H1 (cell line): ENCODE measurements at regions not wholly inside any gene's neighbourhood (a gene's known extent, or its start where the extent isn't known, plus 50 kb on each side); places are given as distances from the start of the nearest gene placed in this dataset.

Experiments used
- CTCF ChIA-PET: fragments of 300-600 bp; sonication (Branson Sonifier 250); formaldehyde crosslinking; loops from one replicate; lab custom pipeline; 2021; ENCODE audit not compliant: partially characterized antibody; lab: Charles Lee
- POLR2A ChIA-PET: fragments of 300-600 bp; sonication (Branson Sonifier 250); formaldehyde crosslinking; loops from one replicate; lab custom pipeline; 2021; ENCODE audit warnings: inconsistent platforms; ENCODE audit not compliant: partially characterized antibody; lab: Charles Lee
- DNase-seq, 2 experiments: peaks; one replicate each; pipeline versions ENCODE4 v3.0.0 to v3.0.0-alpha.2; 2010 to 2022; ENCODE audit warnings: low spot score in 2 of 2, low read depth in 1 of 2, mixed read lengths in 1 of 2
- FAIRE-seq: peaks from 2 replicates; lab custom pipeline; 2011; peaks lifted over from hg19 to GRCh38; lab: Jason Lieb, UNC
- H2AFZ ChIP-seq: 2 replicates; pipeline ENCODE4 v1.8.1; 2012; ENCODE audit warnings: low read length, inconsistent platforms
- H2AK5ac ChIP-seq: 2 replicates; pipeline ENCODE4 v1.6.1; 2013; ENCODE audit warnings: low read depth, low read length
- H2BK120ac ChIP-seq: replicated peaks from 2 replicates; pipeline ENCODE3; 2013; ENCODE audit warnings: low read depth, low read length, inconsistent platforms
- H2BK12ac ChIP-seq: 2 replicates; pipeline ENCODE4 v1.6.1; 2013; ENCODE audit warnings: low read depth, low read length
- H2BK15ac ChIP-seq: 2 replicates; pipeline ENCODE4 v1.6.1; 2013; ENCODE audit warnings: low read length
- H2BK20ac ChIP-seq: 2 replicates; pipeline ENCODE4 v1.6.1; 2013; ENCODE audit warnings: low read length
- H2BK5ac ChIP-seq: 2 replicates; pipeline ENCODE4 v1.6.1; 2013; ENCODE audit warnings: low read depth, low read length
- H3K14ac ChIP-seq: 2 replicates; pipeline ENCODE4 v1.6.1; 2013; ENCODE audit warnings: inconsistent platforms; ENCODE audit not compliant: insufficient read length
- H3K18ac ChIP-seq: 2 replicates; pipeline ENCODE4 v1.6.1; 2013; ENCODE audit warnings: low read length; ENCODE audit errors: extremely low read depth
- H3K23ac ChIP-seq: 2 replicates; pipeline ENCODE4 v1.6.1; 2013; ENCODE audit warnings: inconsistent platforms; ENCODE audit not compliant: insufficient read length
- H3K23me2 ChIP-seq: 2 replicates; pipeline ENCODE4 v1.6.1; 2013; ENCODE audit warnings: low read depth, low read length
- H3K27ac ChIP-seq: 2 replicates; pipeline ENCODE4 v1.6.1; 2011; ENCODE audit warnings: low read depth, low read length, inconsistent platforms
- H3K27me3 ChIP-seq, 4 experiments: replicated peaks in 1 of 4; 1 replicate in 1 of 4; 2 replicates in 3 of 4; pipeline versions ENCODE4 v1.6.1 to v1.8.1; 2011 to 2013; ENCODE audit warnings: low read length in 3 of 4, mild to moderate bottlenecking in 3 of 4, inconsistent platforms in 2 of 4, mixed read lengths in 2 of 4, moderate library complexity in 1 of 4; ENCODE audit not compliant: control insufficient read depth in 3 of 4, insufficient read depth in 3 of 4; ENCODE audit errors: extremely low read depth in 1 of 4
- H3K36me3 ChIP-seq, 4 experiments: 2 replicates each; pipeline versions ENCODE4 v1.6.1 to v1.8.1; 2011 to 2013; ENCODE audit warnings: mild to moderate bottlenecking in 4 of 4, low read length in 3 of 4, moderate library complexity in 2 of 4, control low read depth in 1 of 4, inconsistent platforms in 1 of 4; ENCODE audit not compliant: insufficient read depth in 4 of 4, control insufficient read depth in 2 of 4
- H3K4ac ChIP-seq: replicated peaks from 2 replicates; pipeline ENCODE3; 2013; ENCODE audit warnings: low read length, low read depth, mixed read lengths, inconsistent platforms; ENCODE audit not compliant: insufficient read length
- H3K4me1 ChIP-seq, 4 experiments: replicated peaks in 1 of 4; 1 replicate in 1 of 4; 2 replicates in 3 of 4; pipeline versions ENCODE4 v1.6.1 to v1.8.1; 2011 to 2013; ENCODE audit warnings: low read length in 3 of 4, inconsistent platforms in 2 of 4, mixed read lengths in 1 of 4; ENCODE audit not compliant: insufficient read depth in 4 of 4, control insufficient read depth in 3 of 4
- H3K4me2 ChIP-seq, 2 experiments: 2 replicates each; pipeline versions ENCODE4 v1.6.1 to v1.8.1; 2011 to 2013; ENCODE audit warnings: low read depth in 2 of 2, low read length in 2 of 2, control low read depth in 1 of 2, inconsistent platforms in 1 of 2, mild to moderate bottlenecking in 1 of 2; ENCODE audit not compliant: insufficient read depth in 1 of 2
- H3K4me3 ChIP-seq, 4 experiments: fragments of 200-600, 300-600 bp in 1 of 4; sonication (generic), shearing (Covaris generic), sonication (Bioruptor Twin) in 1 of 4; 2 replicates each; pipeline versions ENCODE4 v1.5.1 to v1.8.1; 2011 to 2016; ENCODE audit warnings: low read length in 4 of 4, low read depth in 3 of 4, control low read depth in 2 of 4, inconsistent platforms in 2 of 4, mild to moderate bottlenecking in 2 of 4, mixed read lengths in 1 of 4, moderate library complexity in 1 of 4; ENCODE audit not compliant: insufficient read depth in 2 of 4; ENCODE audit errors: extremely low read depth in 1 of 4
- H3K56ac ChIP-seq: replicated peaks from 2 replicates; pipeline ENCODE3; 2013; ENCODE audit warnings: low read depth, mild to moderate bottlenecking, mixed read lengths, low read length, inconsistent platforms; ENCODE audit not compliant: insufficient read length
- H3K79me1 ChIP-seq: 2 replicates; pipeline ENCODE4 v1.6.1; 2013; ENCODE audit warnings: low read depth, low read length, control low read depth
- H3K79me2 ChIP-seq, 2 experiments: 2 replicates each; pipeline versions ENCODE4 v1.6.1 to v1.8.1; 2012 to 2013; ENCODE audit warnings: low read length in 2 of 2, mild to moderate bottlenecking in 2 of 2, inconsistent platforms in 1 of 2; ENCODE audit not compliant: insufficient read depth in 2 of 2, control insufficient read depth in 1 of 2
- H3K9ac ChIP-seq, 4 experiments: replicated peaks in 1 of 4; 1 replicate in 1 of 4; 2 replicates in 3 of 4; pipeline versions ENCODE4 v1.6.1 to v1.8.1; 2011 to 2013; ENCODE audit warnings: low read depth in 3 of 4, low read length in 3 of 4, control low read depth in 2 of 4, mild to moderate bottlenecking in 2 of 4, moderate library complexity in 2 of 4, inconsistent platforms in 1 of 4; ENCODE audit errors: extremely low read depth in 1 of 4
- H3K9me3 ChIP-seq, 2 experiments: 2 replicates each; pipeline versions ENCODE4 v1.6.1 to v1.8.1; 2012 to 2013; ENCODE audit warnings: mild to moderate bottlenecking in 2 of 2, moderate library complexity in 2 of 2, control low read depth in 1 of 2, inconsistent platforms in 1 of 2, low read depth in 1 of 2, low read length in 1 of 2, mixed read lengths in 1 of 2; ENCODE audit not compliant: insufficient read depth in 2 of 2
- H4K20me1 ChIP-seq, 2 experiments: replicated peaks in 1 of 2; 2 replicates each; pipeline versions ENCODE3 to v1.8.1; 2011 to 2013; ENCODE audit warnings: inconsistent platforms in 2 of 2, low read length in 2 of 2, mild to moderate bottlenecking in 1 of 2; ENCODE audit not compliant: insufficient read depth in 2 of 2, control insufficient read depth in 1 of 2
- H4K5ac ChIP-seq: 2 replicates; pipeline ENCODE4 v1.6.1; 2013; ENCODE audit warnings: low read length, low read depth, mixed read lengths, inconsistent platforms; ENCODE audit not compliant: insufficient read length
- H4K8ac ChIP-seq: 2 replicates; pipeline ENCODE4 v1.8.0; 2013; ENCODE audit warnings: mild to moderate bottlenecking, moderate library complexity, low read length, inconsistent platforms; ENCODE audit not compliant: insufficient read depth; ENCODE audit errors: extremely low read depth
- H4K91ac ChIP-seq: replicated peaks from 2 replicates; pipeline ENCODE3; 2013; ENCODE audit warnings: low read length, mixed read lengths, inconsistent platforms; ENCODE audit not compliant: insufficient read length
- EP300 ChIP-seq, 2 experiments: IDR thresholded peaks; 1 replicate in 1 of 2; 2 replicates in 1 of 2; pipeline ENCODE4 v1.6.1; 2011 to 2012; ENCODE audit warnings: low read depth in 2 of 2, low read length in 2 of 2, mild to moderate bottlenecking in 2 of 2, borderline replicate concordance in 1 of 2, inconsistent platforms in 1 of 2, moderate library complexity in 1 of 2
- GABPA ChIP-seq: IDR thresholded peaks from 2 replicates; pipeline ENCODE4 v1.6.1; 2011; ENCODE audit warnings: mild to moderate bottlenecking, low read length, moderate library complexity, borderline replicate concordance; ENCODE audit not compliant: insufficient read depth
- KDM4A ChIP-seq: IDR thresholded peaks from one replicate; pipeline ENCODE4 v1.7.1; 2012; ENCODE audit warnings: low read depth, mild to moderate bottlenecking, moderate library complexity, low read length, inconsistent platforms; ENCODE audit not compliant: severe bottlenecking
- NRF1 ChIP-seq: IDR thresholded peaks from 2 replicates; pipeline ENCODE4 v1.6.1; 2011; ENCODE audit warnings: mild to moderate bottlenecking, low read depth, low read length, improper control_type of control experiment
- RFX5 ChIP-seq: IDR thresholded peaks from 2 replicates; pipeline ENCODE4 v1.6.1; 2011; ENCODE audit warnings: low read depth, low read length, improper control_type of control experiment, borderline replicate concordance
- SAP30 ChIP-seq: fragments of 300-600 bp; sonication (generic); IDR thresholded peaks from 2 replicates; pipeline ENCODE4 v1.7.1; 2012; ENCODE audit warnings: low read length, moderate library complexity, mild to moderate bottlenecking, inconsistent platforms; ENCODE audit not compliant: insufficient read depth, insufficient replicate concordance
- SIN3A ChIP-seq, 2 experiments: IDR thresholded peaks in 1 of 2; conservative IDR thresholded peaks in 1 of 2; 2 replicates each; pipeline ENCODE4 v1.6.1; 2011 to 2012; ENCODE audit warnings: low read length in 2 of 2, improper control_type of control experiment in 1 of 2, low read depth in 1 of 2, mild to moderate bottlenecking in 1 of 2
- SP2 ChIP-seq: IDR thresholded peaks from 2 replicates; pipeline ENCODE4 v1.6.1; 2012; ENCODE audit warnings: mild to moderate bottlenecking, low read length, inconsistent platforms
- TAF1 ChIP-seq: IDR thresholded peaks from 2 replicates; pipeline ENCODE4 v1.6.1; 2011; ENCODE audit warnings: mild to moderate bottlenecking, low read depth, low read length
- TBP ChIP-seq: IDR thresholded peaks from 2 replicates; pipeline ENCODE4 v1.6.1; 2011; ENCODE audit warnings: low read depth, low read length, improper control_type of control experiment
- TCF12 ChIP-seq: IDR thresholded peaks from 2 replicates; pipeline ENCODE4 v1.6.1; 2011; ENCODE audit warnings: low read depth, mild to moderate bottlenecking, low read length
- TEAD4 ChIP-seq: IDR thresholded peaks from 2 replicates; pipeline ENCODE4 v1.6.1; 2012; ENCODE audit warnings: low read depth, low read length, inconsistent platforms, mixed read lengths
- WGBS, 2 experiments: shearing (Covaris generic) in 1 of 2; methylation state at CpG; one replicate each; pipeline versions ENCODE4 v1.1.6 to v1.1.7; 2013 to 2015; ENCODE audit warnings: low lambda C conversion rate in 2 of 2, mixed read lengths in 2 of 2, inconsistent platforms in 1 of 2, low coverage in 1 of 2, missing lambda C conversion rate in 1 of 2; ENCODE audit not compliant: insufficient replicate concordance in 2 of 2, insufficient coverage in 1 of 2, insufficient read length in 1 of 2; ENCODE audit errors: extremely low coverage in 1 of 2, missing lambda C conversion rate in 1 of 2; 5-methylcytosine and 5-hydroxymethylcytosine counted together
- TF ChIP-seq, protein P1 (sequence below): IDR thresholded peaks from 2 replicates; pipeline ENCODE4 v1.6.1; 2011; ENCODE audit warnings: low read depth, mild to moderate bottlenecking, low read length; ENCODE audit not compliant: insufficient read depth

DNA sequence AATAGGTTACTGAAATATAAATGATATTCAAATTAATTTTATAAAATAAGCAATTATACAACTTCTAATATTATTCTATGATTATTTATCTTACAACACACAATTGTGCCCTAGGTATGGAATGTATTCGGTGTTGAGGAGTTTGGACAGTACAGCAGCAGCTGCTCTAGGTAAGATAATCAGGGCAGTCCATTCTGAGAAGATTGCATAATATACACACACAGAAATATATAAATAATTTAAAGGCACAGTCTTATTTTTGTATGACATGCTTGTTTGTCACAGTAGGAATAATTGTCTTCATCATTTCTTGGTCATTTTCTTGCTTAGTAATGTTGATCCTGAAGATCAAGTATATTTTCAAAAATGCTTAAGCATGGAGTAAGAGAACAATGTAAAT is 849.4 kb upstream of the MIR17HG start:
- Histone ChIP-seq H3K56ac (no peak overlapping the region), H3K79me2 (no peaks in the 10 kb centered on the region), H3K36me3 (no peaks in the 10 kb centered on the region), H2AK5ac (no peak overlapping the region), H3K27ac (no peak overlapping the region), H2BK120ac (no peak overlapping the region), H2BK12ac (no peak overlapping the region), H4K91ac (no peak overlapping the region), H2BK15ac (no peak overlapping the region), H2BK20ac (no peak overlapping the region), H3K27me3 (no peaks in the 10 kb centered on the region), H3K23ac (no peak overlapping the region), H4K8ac (no peak overlapping the region), H3K18ac (no peak overlapping the region), H3K79me1 (no peaks in the 10 kb centered on the region), H2AFZ (no peak overlapping the region), H3K4me3 (no peak overlapping the region), H3K4ac (no peak overlapping the region), H3K4me2 (no peak overlapping the region), H4K5ac (no peak overlapping the region), H4K20me1 (no peaks in the 10 kb centered on the region), H3K14ac (no peak overlapping the region), H3K23me2 (no peaks in the 10 kb centered on the region), H3K9me3 (peaks cover 0 to 6% of the 10 kb centered on the region in 2 experiments; a peak in 1 of 4 replicates), H3K4me1 (no peaks in the 10 kb centered on the region), H2BK5ac (no peak overlapping the region), H3K9ac (no peak overlapping the region)
- DNase-seq (no peak), FAIRE-seq (no peak)
- ChIA-PET POLR2A (no interaction called here), CTCF (no interaction called here)
- WGBS, 2 experiments, result 88% methylated on average over 1 of the region's 1 CpG; no CpG with 5 or more reads in 1 of the 2 experiments
- no peak for TF ChIP-seq SP2
- no peak for TF ChIP-seq KDM4A
- no peak for TF ChIP-seq TCF12
- no peak for TF ChIP-seq SIN3A (conservative IDR thresholded peaks at IDR 0.05 in 1 of 2, IDR thresholded peaks at IDR 0.05 in 1 of 2; ENCODE audit: low read depth in 1 of 2, low read length in 2 of 2)
- no peak for TF ChIP-seq TAF1
- TF ChIP-seq GABPA, result no peak
- TF ChIP-seq, protein P1, sequence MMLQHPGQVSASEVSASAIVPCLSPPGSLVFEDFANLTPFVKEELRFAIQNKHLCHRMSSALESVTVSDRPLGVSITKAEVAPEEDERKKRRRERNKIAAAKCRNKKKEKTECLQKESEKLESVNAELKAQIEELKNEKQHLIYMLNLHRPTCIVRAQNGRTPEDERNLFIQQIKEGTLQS, result no peak
- TF ChIP-seq TBP, result no peak
- no peak for TF ChIP-seq TEAD4
- TF ChIP-seq RFX5, result no peak
- no peak for TF ChIP-seq SAP30
- no peak for TF ChIP-seq EP300 (IDR thresholded peaks at IDR 0.05; ENCODE audit: borderline replicate concordance in 1 of 2, low read depth in 2 of 2, low read length in 2 of 2)
- no peak for TF ChIP-seq NRF1
